HepG2 (cell line): ENCODE measurements at regions not wholly inside any gene's neighbourhood (a gene's known extent, or its start where the extent isn't known, plus 50 kb on each side); places are given as distances from the start of the nearest gene placed in this dataset.

Experiments
- ATAC-seq: fragments of 200-7000 bp; cut with Tn5 transposase; 3 replicates; pipeline ENCODE4 v1.9.1; 2020; ENCODE audit warnings: mild to moderate bottlenecking, moderate library complexity
- BruUV-seq: library from RNA; stranded (reverse); fragments of 400-500 nt; replicated peaks from 2 replicates; lab custom pipeline; 2021; lab: Mats Ljungman, UMichigan
- CTCF ChIA-PET: fragments of 300-600 bp; formaldehyde crosslinking; extraction: SDS; loops from one replicate; lab custom pipeline; 2021; ENCODE audit warnings: low total read pairs, inconsistent platforms, low intra/inter-chr PET ratio; lab: Yijun Ruan, JAX
- POLR2A ChIA-PET: fragments of 350-600 bp; sonication (Branson Sonifier 250); formaldehyde crosslinking; loops from one replicate; lab custom pipeline; 2020; ENCODE audit warnings: antibody characterized with exemption, inconsistent platforms; lab: Yijun Ruan, JAX
- DNase-seq: peaks from one replicate; pipeline ENCODE4 v3.0.0-alpha.2; 2015; ENCODE audit warnings: low spot score
- FAIRE-seq: peaks from 3 replicates; lab custom pipeline; 2011; peaks lifted over from hg19 to GRCh38; lab: Jason Lieb, UNC
- H2AFZ ChIP-seq: one replicate; pipeline ENCODE4 v1.6.1; 2011; ENCODE audit warnings: low read length, inconsistent platforms
- H3K27ac ChIP-seq: fragments of 300-600 bp; 3 replicates; pipeline ENCODE4 v1.8.0; 2011; ENCODE audit warnings: mixed run types, mild to moderate bottlenecking, mixed read lengths, low read length, inconsistent platforms; ENCODE audit not compliant: insufficient read depth; ENCODE audit errors: extremely low read length
- H3K27me3 ChIP-seq, 2 experiments: fragments of 200-600 bp in 1 of 2; 2 replicates in 1 of 2; 3 replicates in 1 of 2; pipeline versions ENCODE4 v1.6.0 to v1.8.0; 2011; ENCODE audit warnings: low read length in 2 of 2, mild to moderate bottlenecking in 2 of 2, moderate library complexity in 2 of 2, inconsistent platforms in 1 of 2; ENCODE audit not compliant: insufficient read depth in 2 of 2, control insufficient read depth in 1 of 2
- H3K36me3 ChIP-seq, 2 experiments: fragments of 200-600 bp in 1 of 2; replicated peaks in 1 of 2; 2 replicates in 1 of 2; 3 replicates in 1 of 2; pipeline versions ENCODE4 v1.5.1 to v1.8.0; 2011; ENCODE audit warnings: low read length in 2 of 2, inconsistent platforms in 1 of 2; ENCODE audit not compliant: insufficient read depth in 2 of 2, control insufficient read depth in 1 of 2
- H3K4me1 ChIP-seq: 2 replicates; pipeline ENCODE4 v1.5.1; 2012; ENCODE audit warnings: low read length, inconsistent platforms; ENCODE audit not compliant: insufficient read depth
- H3K4me2 ChIP-seq: 2 replicates; pipeline ENCODE4 v1.6.0; 2011; ENCODE audit warnings: low read depth, low read length, inconsistent platforms
- H3K4me3 ChIP-seq, 3 experiments: fragments of 200-600 bp in 1 of 3; sonication (generic), shearing (Covaris generic) in 1 of 3; replicated peaks in 1 of 3; 2 replicates each; pipeline ENCODE4 v1.5.1; 2011 to 2016; ENCODE audit warnings: low read length in 3 of 3, inconsistent platforms in 2 of 3, low read depth in 2 of 3, mild to moderate bottlenecking in 2 of 3, control low read depth in 1 of 3, mixed read lengths in 1 of 3; ENCODE audit not compliant: insufficient read depth in 1 of 3
- H3K79me2 ChIP-seq: one replicate; pipeline ENCODE4 v1.6.1; 2011; ENCODE audit warnings: low read length, inconsistent platforms; ENCODE audit not compliant: insufficient read depth
- H3K9ac ChIP-seq: 2 replicates; pipeline ENCODE4 v1.6.0; 2011; ENCODE audit warnings: mild to moderate bottlenecking, low read depth, low read length, inconsistent platforms; ENCODE audit not compliant: insufficient read depth
- H3K9me3 ChIP-seq: 2 replicates; pipeline ENCODE4 v1.5.1; 2012; ENCODE audit warnings: mild to moderate bottlenecking, low read length
- H4K20me1 ChIP-seq: 2 replicates; pipeline ENCODE4 v1.6.0; 2011; ENCODE audit warnings: inconsistent platforms, mild to moderate bottlenecking, low read length, moderate library complexity; ENCODE audit not compliant: insufficient read depth
- AGO2 ChIP-seq: fragments of 200-400 bp; formaldehyde crosslinking; optimal IDR thresholded peaks from 2 replicates; pipeline ENCODE3; 2017; ENCODE audit warnings: mild to moderate bottlenecking, low read depth, low read length, moderate library complexity
- DPF2 ChIP-seq: sonication (generic); formaldehyde crosslinking; IDR thresholded peaks from 2 replicates; pipeline ENCODE4 v1.4.0; 2020; ENCODE audit warnings: mild to moderate bottlenecking, low read depth, missing genetic modification reagents, borderline replicate concordance
- GATAD1 ChIP-seq: IDR thresholded peaks from 2 replicates; pipeline ENCODE4 v1.6.1; 2016; ENCODE audit warnings: missing genetic modification reagents, missing compliant biosample characterization
- NFE2L2 ChIP-seq: fragments of 150-350 bp; IDR thresholded peaks from 2 replicates; pipeline ENCODE4 v1.6.1; 2014; ENCODE audit warnings: low read length
- NPAS2 ChIP-seq: sonication (generic); formaldehyde crosslinking; IDR thresholded peaks from 2 replicates; pipeline ENCODE4 v1.8.0; 2022; ENCODE audit warnings: mild to moderate bottlenecking, missing genetic modification reagents, borderline replicate concordance
- SNAI1 ChIP-seq: sonication (generic); formaldehyde crosslinking; IDR thresholded peaks from 2 replicates; pipeline ENCODE4 v1.5.0; 2020; ENCODE audit warnings: mild to moderate bottlenecking, missing genetic modification reagents, borderline replicate concordance
- ZFP36 ChIP-seq: fragments of 150-350 bp; IDR thresholded peaks from 2 replicates; pipeline ENCODE4 v1.6.1; 2018; ENCODE audit warnings: borderline replicate concordance, low read length, low read depth; ENCODE audit not compliant: partially characterized antibody
- ZNF180 ChIP-seq: sonication (generic); formaldehyde crosslinking; IDR thresholded peaks from 2 replicates; pipeline ENCODE4 v1.4.0; 2020; ENCODE audit warnings: low read depth, missing genetic modification reagents, borderline replicate concordance
- ZNF746 ChIP-seq: sonication (generic); formaldehyde crosslinking; IDR thresholded peaks from 2 replicates; pipeline ENCODE4 v1.8.0; 2022; ENCODE audit warnings: mild to moderate bottlenecking, missing genetic modification reagents
- WGBS: methylation state at CpG from one replicate; pipeline ENCODE4 v1.1.6; 2017; ENCODE audit warnings: low lambda C conversion rate; 5-methylcytosine and 5-hydroxymethylcytosine counted together
- in situ Hi-C: cut with HindIII; loops from 2 replicates; pipeline ENCODE4 v1.10.0; 2017; ENCODE audit warnings: low pct_unique_long_range_greater_than_20kb; ENCODE audit not compliant: extremely low pct_ligation_motif_present
- intact Hi-C: fragments of 100-400 bp; cut with micrococcal nuclease; formaldehyde crosslinking; loops from one replicate; pipeline ENCODE4 v1.10.0; 2022; ENCODE audit not compliant: unreplicated experiment

GRCh38 chr3:117518364-117518763, 808.8 kb downstream of the TUSC7 start:
- no peak for ATAC-seq
- TF ChIP-seq NFE2L2 (peak; percentile 63), GATAD1 (CRISPR knock-in tag) (no peak)
- TF ChIP-seq, all 625 proteins: peak for 1
- intact Hi-C loops (no loop called here), in situ Hi-C loops (no loop called here)
- H3K79me2 ChIP-seq: no peaks in the 10 kb centered on the region
- no peak overlapping the region for H3K4me3 ChIP-seq
- no peaks in the 10 kb centered on the region for H4K20me1 ChIP-seq
- no peaks in the 10 kb centered on the region for H3K27me3 ChIP-seq
- H3K9me3 ChIP-seq: no peaks in the 10 kb centered on the region
- no peak overlapping the region for H3K27ac ChIP-seq
- no peak overlapping the region for H3K4me2 ChIP-seq
- CTCF ChIA-PET: no interaction called here
- no peaks in the 10 kb centered on the region for H3K36me3 ChIP-seq
- H3K4me1 ChIP-seq: no peaks in the 10 kb centered on the region
- H3K9ac ChIP-seq: no peak overlapping the region
- 0% methylated on average over 4 of the region's 4 CpGs for WGBS
- no peak for FAIRE-seq
- DNase-seq: no peak
- BruUV-seq: no TSS peak
- H2AFZ ChIP-seq: no peak overlapping the region
- POLR2A ChIA-PET: no interaction called here

- no peak for FAIRE-seq
- no peak overlapping the region for H3K27ac ChIP-seq
- DNase-seq: no peak
- 0% methylated on average over 1 of the region's 1 CpG for WGBS
- no peak for TF ChIP-seq ZNF180 (CRISPR knock-in tag)
- TF ChIP-seq ZNF746 (CRISPR knock-in tag): no peak
- TF ChIP-seq NPAS2: no peak
- TF ChIP-seq DPF2: no peak
- TF ChIP-seq AGO2: no peak
- no peak for TF ChIP-seq ZFP36
- no peak for TF ChIP-seq SNAI1
- TF ChIP-seq, all 625 proteins: peak for 0
- no peak overlapping the region for H2AFZ ChIP-seq
- H3K27me3 ChIP-seq: no peaks in the 10 kb centered on the region
- CTCF ChIA-PET: no interaction called here
- no peaks in the 10 kb centered on the region for H4K20me1 ChIP-seq
- H3K79me2 ChIP-seq: no peaks in the 10 kb centered on the region
- POLR2A ChIA-PET: no interaction called here
- no peak for ATAC-seq
- intact Hi-C loops (no loop called here), in situ Hi-C loops (no loop called here)
- H3K4me3 ChIP-seq: no peak overlapping the region
- no peaks in the 10 kb centered on the region for H3K36me3 ChIP-seq
- H3K4me2 ChIP-seq: no peak overlapping the region
- no TSS peak for BruUV-seq
- no peaks in the 10 kb centered on the region for H3K9me3 ChIP-seq
- H3K9ac ChIP-seq: no peak overlapping the region
- no peaks in the 10 kb centered on the region for H3K4me1 ChIP-seq
These were observed 810.2 kb downstream of the TUSC7 start for GRCh38 chr3:117519776-117520175.
